Stimulated activated CD8-positive, alpha-beta memory T cell treated with anti-CD3 and anti-CD28 coated beads, Interleukin-15, amount 100 ng/mL, for 4 hours (primary cell): ENCODE measurements at regions not wholly inside any gene's neighbourhood (a gene's known extent, or its start where the extent isn't known, plus 50 kb on each side); places are given as distances from the start of the nearest gene placed in this dataset.

Source experiments
- DNase-seq, 2 donors: peaks; one replicate each; pipeline ENCODE4 v3.0.0-alpha.2; 2020; ENCODE audit warnings: low read depth in 2 of 2

DNA sequence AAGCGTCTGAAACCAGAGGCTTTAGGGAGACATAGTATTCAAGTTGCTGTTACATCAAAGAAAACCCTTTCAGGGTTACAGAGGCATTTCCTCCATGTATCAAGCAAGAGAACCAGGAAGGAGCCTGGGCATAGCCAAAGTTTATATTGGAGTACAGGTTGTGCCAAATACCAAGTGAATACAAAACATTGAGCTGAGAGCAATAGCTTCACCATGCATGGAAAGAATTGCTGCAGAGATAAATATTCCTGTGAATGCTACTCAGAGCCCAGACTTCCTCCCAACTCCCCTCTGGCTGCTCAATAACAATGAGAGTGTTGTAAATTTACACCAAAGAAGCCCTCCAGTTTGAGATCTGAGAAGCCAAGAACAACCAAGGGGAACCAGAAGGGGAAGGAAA lies 618.9 kb downstream of the DHX35 start:
- DNase-seq = no peak

DNA sequence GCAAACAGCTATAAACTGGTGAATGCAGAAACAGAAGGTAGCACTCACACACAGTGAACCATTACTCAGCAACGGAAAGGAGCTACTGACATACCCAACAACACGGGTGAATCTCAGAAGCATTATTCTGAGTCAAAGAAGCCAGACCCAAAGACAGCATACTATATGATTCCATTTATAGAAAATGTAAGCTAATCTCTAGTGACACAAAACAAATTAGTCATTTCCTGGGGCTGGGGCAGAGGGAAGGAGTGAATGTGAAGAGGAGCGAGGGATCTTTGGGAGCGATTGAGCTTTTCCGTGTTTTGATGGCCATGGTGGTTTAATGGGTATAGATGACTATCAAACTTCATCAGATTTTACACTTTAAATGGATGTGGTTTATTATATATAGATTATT lies 614.6 kb downstream of the DHX35 start:
- no peak for DNase-seq

DNA sequence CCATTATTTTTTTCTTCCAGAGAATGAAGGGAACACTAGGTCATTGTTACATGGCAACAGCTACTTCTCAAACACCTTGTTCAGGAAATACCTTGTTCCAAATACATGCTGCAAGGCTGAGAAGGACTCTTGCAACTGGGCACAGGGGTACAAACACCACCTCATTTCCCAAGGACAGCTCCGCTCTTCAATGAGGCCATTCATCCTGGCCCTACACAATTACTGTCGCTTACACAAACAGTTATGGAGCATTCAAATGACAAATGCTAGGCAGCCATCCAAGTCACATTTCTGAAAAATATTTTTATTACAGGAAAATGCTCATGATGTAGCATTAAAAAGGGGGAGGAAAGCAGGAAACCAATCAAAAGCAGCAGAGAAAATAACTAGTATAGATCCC lies 611.9 kb downstream of the DHX35 start:
- DNase-seq = no peak

DNA sequence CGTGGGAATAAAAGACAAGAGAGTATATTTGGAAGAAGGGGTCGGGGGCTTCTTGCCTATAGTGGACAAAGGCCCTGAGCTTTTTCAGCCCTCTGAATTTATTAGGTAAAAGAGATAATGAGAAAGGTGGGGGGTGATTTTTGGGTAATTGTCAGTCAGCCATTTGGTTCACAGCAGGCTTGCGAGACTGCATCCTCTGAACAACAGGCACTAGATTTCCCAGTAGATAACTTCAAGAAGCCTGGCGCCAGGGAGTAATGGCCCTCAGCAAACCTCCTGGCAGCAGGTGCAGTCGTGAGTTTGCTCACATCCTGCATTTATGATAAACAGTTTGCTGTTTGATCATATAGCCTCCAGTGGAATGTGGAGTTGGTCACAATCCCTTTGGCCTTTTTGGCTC lies 609.0 kb downstream of the DHX35 start:
- DNase-seq = no peak

DNA sequence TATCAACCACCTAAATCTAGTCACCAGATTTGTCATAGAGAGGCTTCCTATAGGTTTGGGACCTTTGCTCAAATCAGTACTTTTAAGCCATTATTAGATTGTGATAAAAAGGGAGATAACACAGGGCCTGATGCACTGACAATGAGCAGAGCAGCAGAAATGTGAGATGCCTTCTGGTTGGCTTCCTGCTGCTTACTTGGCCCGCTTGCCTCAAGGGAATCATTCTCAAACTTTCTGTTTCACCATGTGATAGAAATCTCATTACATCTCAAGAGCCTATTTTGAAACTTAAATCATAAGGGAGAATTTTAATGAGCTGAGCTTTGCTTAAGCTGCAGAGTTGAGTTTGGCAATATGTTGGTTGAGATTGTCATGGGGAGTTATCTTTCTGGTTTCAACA lies 606.0 kb downstream of the DHX35 start:
- DNase-seq = no peak

DNA sequence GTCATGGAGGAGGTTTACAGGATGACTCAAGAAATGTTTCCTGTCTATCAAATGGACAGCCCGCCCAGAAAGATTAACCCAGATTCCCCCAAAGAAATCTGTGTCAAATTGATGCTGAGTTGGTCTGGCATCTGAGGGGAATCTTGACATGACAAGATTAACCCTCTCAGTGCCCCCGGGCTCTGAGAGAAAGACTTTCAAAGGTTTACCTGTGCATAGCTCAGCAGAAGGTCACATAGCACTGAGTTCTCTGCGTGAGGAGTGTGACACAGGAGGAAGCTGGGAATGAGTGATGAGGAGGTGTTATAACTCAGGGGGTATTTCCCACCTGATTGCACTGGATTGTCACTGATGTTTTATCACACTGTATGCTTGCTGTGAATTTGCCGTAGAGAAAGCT lies 601.2 kb downstream of the DHX35 start:
- DNase-seq = no peak

DNA sequence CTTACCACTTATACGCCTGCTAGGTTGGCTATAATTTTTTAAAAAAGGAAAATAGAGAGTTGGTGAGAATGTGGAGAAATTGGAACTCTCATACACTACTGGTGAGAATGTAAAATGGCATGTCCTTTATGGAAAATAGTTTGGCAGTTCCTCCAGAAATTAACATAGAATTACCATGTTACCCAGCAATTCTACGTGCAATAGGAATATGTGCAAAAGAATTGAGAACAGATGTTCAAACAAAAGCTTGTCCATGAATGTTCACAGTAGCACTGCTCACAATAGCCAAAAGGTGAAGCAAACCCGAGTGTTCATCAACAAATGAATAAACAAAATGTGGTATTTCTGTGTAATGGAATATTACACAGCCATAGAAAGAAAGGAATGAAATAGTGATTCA lies 592.2 kb downstream of the DHX35 start:
- DNase-seq = no peak

DNA sequence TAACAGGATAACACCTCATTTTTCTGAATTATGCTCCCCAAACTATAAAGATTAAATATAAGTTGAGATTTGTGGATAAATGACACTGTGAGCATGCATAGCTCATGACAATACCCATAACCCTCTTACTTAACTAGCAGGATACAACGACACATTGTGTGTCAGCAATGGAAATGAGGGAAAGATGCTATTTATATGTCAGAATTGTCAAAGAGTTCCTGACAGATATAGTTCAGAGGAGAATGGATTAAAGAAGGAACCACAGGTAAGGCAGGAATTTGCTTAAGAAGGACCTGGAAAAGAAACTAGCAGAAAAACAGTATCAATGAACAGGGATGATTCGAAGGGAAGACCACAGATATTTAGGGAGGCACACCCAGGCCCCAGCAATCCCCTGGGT lies 591.0 kb downstream of the DHX35 start:
- DNase-seq = no peak

DNA sequence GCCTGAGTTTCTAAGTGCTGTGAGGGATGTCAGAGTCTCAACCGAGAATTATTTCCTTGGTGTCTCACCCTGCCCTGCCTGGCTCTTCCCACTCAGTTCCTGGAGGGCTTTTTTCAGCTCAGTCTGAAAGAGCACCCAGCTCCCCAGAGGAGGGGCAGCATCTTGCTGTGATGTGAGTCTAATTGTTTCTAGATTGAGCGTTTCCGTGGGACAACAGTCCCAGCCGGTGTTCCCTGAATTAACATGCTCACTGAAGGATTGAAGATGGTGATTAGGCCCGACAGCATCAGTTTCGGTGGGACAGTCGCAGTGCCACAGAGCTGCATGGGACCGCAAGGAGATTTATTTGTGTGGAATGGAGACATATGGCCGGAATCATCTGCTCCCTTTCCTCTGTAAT lies 587.6 kb downstream of the DHX35 start:
- no peak for DNase-seq

DNA sequence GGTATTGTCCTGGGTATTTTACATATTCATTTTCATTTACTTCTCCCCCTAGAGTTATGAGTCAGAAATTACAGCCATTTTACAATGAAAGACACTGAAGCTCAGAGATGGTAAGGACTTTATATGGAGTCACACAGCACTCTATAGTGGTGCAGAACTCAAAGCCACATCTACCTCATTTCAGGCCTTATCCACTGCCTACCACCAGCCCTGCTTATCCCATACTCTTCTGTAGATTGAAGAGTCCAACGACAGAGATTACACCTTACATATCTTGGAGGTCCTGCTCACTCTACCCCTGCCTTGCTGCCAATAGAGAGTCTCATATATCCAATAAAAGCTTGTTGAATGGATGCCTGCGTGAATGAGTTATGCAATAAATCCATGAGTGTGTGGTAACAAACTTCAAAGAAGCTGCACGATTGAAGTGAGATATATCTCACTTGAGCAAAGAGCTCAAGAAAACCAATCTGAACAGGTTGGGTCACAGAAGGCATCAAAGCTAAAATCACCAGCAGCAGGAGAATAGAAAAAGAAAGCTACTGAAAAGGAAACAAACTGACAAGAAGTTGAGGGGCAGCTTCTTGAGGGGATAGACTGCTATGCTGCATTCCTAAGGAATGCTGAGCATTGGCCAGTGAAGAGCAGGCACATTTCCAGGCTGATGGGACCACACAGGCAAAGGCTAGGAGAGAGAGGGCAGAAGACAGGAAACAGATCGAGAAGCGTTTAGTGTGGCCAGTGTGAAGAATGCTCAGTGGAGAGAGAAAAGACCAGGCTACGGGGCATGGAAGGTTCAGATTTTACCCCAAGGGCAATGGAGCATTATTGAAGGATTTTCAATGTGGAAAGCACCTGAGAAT lies 585.6 kb downstream of the DHX35 start:
- DNase-seq = no peak

DNA sequence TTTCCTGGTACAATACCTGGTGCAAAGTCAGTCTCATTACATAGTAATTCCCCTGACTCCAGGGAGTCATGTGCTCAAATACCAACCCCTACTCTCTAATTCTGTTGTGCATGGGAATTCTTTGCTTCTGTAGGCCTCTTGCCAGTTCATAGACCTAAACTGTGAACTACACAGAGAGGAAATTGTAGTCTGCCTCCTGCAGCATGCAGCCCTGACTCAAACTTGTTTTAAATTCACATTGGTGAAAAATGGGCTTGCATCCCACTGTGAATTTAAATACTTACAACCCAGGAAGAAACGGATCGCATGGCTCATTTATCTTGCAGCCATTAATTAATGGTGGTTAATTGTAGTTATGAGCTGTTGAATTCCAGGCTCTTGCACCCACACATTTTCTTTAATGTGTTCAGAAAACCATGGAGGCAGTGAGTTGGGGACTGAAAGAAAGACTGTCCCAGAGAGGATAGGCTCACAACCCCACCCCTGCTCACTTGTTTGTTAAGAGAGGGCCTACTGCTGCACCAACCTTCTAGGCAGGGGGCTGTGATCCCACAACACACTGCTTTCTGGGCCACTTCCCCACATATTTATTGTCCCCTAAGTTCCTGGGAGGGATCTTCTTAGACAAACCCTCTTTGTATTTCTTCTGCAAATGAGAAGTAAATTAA lies 579.1 kb downstream of the DHX35 start:
- DNase-seq = no peak

DNA sequence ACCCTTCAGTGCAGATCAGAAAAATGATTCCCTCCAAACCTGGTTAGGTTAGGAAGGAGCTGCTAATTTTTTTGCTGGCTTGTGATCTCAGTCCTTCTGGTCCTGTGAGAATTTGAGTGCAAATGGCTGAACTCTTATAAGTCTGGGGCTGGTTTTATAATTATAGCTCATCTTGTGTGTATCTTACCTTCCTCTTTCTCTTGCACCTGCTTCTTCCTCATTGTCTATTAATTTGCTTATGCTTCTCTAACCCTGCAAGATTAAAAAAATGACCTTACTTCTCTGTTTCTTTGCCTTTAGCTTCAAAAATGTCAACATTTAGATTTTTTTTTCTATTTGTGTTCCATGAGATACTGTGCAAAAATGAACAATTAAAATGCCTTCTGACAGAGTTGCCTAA lies 576.2 kb downstream of the DHX35 start:
- DNase-seq = no peak

DNA sequence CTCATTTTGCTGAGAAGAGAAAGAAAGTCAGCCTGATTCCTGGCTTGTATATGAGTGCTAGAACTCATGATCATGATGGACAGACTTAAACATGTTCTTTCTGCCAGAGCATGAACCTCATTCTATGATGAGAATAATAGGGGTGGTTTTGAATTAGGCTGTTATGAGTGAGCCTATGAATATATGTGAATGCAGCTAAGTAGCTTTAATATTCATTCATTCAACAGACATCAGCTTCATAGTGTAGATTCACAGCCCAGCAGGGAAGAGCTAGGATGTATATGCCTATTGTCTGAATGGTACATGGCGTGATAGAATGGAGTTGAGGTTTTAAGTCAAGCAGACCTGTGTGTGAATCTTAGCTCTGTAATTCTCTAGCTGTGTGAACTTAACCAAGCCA lies 573.2 kb downstream of the DHX35 start:
- DNase-seq = no peak

DNA sequence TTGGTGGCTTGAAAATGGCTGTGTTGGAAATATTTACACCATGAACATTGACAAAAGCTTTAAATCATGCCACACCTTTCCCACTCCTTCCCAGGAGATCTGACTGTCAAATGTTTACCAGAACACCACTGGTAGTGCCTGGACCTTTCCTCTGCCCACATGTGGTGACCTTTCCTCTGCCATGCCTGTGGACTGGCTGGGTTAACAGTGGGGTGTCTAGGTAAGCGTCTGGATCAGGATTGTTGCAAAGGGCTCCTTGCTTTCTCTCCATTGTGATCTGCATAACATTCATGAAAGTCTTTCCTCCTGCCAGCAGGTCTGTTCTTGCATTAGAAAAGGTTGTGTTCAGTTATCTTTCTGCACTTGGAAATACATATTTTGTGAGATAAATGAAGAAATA lies 572.7 kb downstream of the DHX35 start:
- DNase-seq = no peak

DNA sequence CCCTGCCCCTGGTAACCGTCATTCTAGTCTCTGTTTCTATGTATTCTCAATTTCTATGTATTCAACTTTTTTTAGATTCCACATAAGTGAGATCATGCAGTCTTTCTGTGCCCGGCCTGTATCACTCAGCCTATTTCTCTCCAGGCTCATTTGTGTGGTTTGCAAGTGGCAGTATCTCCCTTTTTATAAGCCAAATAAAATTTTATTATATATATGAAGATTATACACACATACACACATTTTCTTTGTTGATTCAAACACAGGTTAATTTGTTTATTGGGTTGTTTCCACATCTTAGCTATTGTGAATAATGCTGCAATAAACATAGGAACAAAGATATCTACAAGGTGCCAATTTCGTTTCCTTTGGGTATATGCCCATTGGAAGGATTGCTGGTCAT lies 571.7 kb downstream of the DHX35 start:
- no peak for DNase-seq

DNA sequence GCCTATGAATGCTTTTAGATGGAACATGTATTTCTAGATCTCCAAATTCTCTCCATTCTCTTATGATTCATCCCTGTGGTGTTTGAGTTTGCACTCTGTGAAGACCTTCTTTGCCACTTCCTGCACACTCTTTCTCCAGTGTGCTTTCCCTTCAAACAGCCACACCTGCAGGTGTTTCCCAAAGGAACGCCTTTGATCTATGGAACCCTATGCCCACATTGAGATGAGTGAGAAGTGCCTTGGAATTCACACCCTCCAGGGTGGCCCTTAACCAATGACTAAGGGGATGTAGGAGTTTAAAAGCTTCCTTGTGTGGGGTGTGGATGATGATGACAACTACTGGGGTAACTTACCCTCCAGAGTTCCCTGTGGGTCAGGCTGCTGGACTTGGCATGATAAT lies 570.1 kb downstream of the DHX35 start:
- no peak for DNase-seq

DNA sequence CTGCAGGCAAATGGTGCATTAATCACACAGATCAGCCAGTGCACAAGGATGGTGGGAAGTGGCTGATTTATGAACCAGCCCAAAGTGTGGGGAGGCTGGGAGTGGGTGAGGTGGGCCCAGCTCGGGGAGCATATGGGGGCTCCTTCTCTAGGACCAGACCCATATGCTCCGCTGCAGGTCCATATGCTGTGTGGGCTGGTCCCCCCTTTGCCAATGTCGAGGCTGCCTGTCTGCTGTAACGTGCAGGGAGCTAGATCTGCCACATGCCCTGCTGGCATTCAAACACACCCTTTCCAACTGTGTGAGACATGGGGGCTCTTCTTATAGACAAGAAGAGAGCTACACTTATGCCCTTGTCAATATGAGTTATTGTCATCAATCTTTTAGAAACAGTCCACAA lies 566.3 kb downstream of the DHX35 start:
- DNase-seq = no peak

DNA sequence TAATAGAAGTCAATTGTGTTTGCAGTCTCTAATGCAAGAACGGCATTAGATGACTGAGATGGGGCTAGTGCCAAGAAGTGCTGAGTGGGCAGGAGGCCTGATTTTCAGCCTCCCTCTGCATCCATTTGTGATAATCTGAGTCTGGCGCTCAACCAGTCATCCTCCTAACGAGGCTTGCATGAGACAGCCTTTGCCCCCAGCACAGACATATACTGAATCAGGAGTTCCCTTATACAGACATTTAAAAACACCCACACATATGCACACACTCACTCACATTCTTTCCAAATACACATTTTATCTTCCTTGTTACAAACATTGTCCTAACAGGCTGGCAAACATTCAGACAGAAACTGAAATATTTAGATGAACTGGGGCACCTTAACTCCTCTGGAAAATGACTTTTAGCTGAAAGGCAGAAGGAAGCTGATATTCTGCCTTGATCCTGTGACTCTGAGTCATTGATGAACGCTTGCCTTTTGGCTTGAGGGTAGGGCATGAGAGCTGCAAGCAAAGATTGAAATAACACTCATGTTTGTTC lies 562.3 kb downstream of the DHX35 start:
- DNase-seq = no peak

DNA sequence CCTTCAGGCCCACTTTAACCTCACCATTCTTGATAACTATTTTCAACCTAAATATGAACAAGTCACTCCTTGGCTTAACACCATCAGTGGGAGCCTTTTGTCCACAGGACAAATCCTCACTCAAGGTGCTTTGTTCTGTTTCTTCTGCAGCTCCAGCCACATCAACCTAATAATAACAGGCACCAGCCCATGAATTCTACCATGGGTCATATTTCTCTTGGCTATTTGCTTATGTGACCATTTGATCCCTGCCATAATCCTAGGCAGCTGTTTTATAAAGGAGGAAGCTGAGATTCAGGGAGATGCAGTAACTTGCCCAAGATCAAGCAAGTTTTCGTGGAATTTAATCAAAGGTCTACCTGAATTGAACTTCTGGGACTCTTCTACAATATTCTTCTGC lies 561.3 kb downstream of the DHX35 start:
- DNase-seq = no peak

DNA sequence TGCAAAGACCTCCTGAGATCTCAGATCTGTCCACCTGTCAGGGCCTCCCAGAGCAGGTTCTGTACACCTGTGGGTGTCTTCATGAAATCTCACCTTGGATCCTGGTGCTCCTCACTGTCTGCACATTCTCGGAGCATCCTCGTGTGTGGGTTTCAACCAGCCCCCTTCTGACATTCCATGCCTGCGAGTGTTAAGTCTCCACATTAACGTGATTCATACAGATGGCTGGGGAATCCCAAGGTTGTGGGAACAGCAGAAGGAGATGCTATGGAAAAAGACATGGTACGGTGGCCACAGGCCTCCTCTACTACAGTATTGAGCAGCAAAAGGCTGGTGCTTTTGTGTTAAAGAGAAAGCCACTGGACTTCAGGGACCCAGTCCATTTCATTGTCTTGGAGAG lies 556.5 kb downstream of the DHX35 start:
- no peak for DNase-seq

DNA sequence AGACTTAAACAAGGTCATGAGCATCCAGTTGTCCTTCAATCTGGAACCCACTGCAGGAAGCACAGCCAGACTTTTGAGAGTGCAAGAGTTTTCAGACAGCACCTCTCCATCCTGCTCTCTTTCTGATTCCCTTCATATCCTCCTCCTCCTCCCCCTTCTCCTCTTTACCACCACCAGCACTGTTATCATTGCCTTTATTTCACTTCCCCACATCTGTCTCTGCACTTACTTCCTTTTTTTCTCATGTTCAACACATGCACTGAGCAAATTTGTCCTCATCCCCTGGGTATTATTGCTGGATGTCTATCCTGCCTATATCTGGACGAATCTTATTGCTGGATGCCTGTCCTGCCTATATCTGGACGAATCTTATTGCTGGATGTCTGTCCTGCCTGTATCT lies 554.8 kb downstream of the DHX35 start:
- no peak for DNase-seq

DNA sequence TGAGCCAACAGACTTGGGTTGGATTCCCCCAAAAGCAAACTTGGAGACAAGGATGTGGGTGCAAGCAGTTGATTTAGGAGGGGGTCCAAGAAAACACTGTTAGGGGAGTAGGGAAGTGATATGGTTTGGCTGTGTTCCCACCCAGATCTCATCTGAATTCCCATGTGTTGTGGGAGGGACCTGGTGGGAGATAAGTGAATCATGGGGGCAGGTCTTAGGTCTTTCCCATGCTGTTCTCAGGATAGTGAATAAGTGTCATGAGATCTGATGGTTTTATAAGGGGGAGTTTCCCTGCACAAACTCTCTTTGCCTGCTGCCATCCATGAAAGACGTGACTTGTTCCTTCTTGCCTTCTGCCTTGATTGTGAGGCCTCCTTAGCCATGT lies 542.6 kb downstream of the DHX35 start:
- no peak for DNase-seq
